Neuronal stem cell (in vitro differentiated cells): ENCODE measurements at regions not wholly inside any gene's neighbourhood (a gene's known extent, or its start where the extent isn't known, plus 50 kb on each side); places are given as distances from the start of the nearest gene placed in this dataset.

Experiments used
- DNase-seq: peaks from one replicate; pipeline ENCODE4 v3.0.0-alpha.2; 2013; ENCODE audit warnings: low spot score
- H2AFZ ChIP-seq: one replicate; pipeline ENCODE4 v1.6.1; 2013; ENCODE audit warnings: mild to moderate bottlenecking, low read length, inconsistent platforms
- H2AK5ac ChIP-seq: 2 replicates; pipeline ENCODE4 v1.6.1; 2013; ENCODE audit warnings: low read depth, mild to moderate bottlenecking, inconsistent platforms, low read length, moderate library complexity, mixed read lengths
- H2BK120ac ChIP-seq: 2 replicates; pipeline ENCODE4 v1.6.1; 2013; ENCODE audit warnings: low read depth, mild to moderate bottlenecking, inconsistent platforms, low read length, moderate library complexity, mixed read lengths
- H2BK12ac ChIP-seq: one replicate; pipeline ENCODE4 v1.6.1; 2013; ENCODE audit warnings: low read length, inconsistent platforms
- H2BK15ac ChIP-seq: 2 replicates; pipeline ENCODE4 v1.6.1; 2013; ENCODE audit warnings: mild to moderate bottlenecking, low read length, inconsistent platforms, mixed read lengths
- H2BK5ac ChIP-seq: one replicate; pipeline ENCODE4 v1.6.1; 2013; ENCODE audit warnings: inconsistent platforms, mild to moderate bottlenecking, low read length, moderate library complexity
- H3K14ac ChIP-seq: one replicate; pipeline ENCODE4 v1.6.1; 2013; ENCODE audit warnings: low read length, inconsistent platforms
- H3K18ac ChIP-seq: 2 replicates; pipeline ENCODE4 v1.6.1; 2013; ENCODE audit warnings: low read length, inconsistent platforms
- H3K23ac ChIP-seq: 2 replicates; pipeline ENCODE4 v1.6.1; 2013; ENCODE audit warnings: low read depth, mild to moderate bottlenecking, mixed read lengths, low read length, inconsistent platforms; ENCODE audit not compliant: poor library complexity
- H3K27ac ChIP-seq: replicated peaks from 3 replicates; pipeline ENCODE4 v1.5.1; 2013; ENCODE audit warnings: low read length, inconsistent platforms
- H3K27me3 ChIP-seq, 3 experiments: 2 replicates each; pipeline ENCODE4 v1.6.1; 2013; ENCODE audit warnings: low read length in 3 of 3, mild to moderate bottlenecking in 2 of 3, inconsistent platforms in 1 of 3, low read depth in 1 of 3, mixed read lengths in 1 of 3, moderate library complexity in 1 of 3; ENCODE audit not compliant: control insufficient read depth in 3 of 3, insufficient read depth in 3 of 3
- H3K36me3 ChIP-seq, 2 donors: replicated peaks in 1 of 2; 2 replicates each; pipeline ENCODE4 v1.6.1; 2013; ENCODE audit warnings: low read length in 2 of 2; ENCODE audit not compliant: control insufficient read depth in 2 of 2, insufficient read depth in 2 of 2
- H3K4ac ChIP-seq: 2 replicates; pipeline ENCODE4 v1.6.1; 2013; ENCODE audit warnings: inconsistent platforms, mild to moderate bottlenecking, low read length, moderate library complexity
- H3K4me1 ChIP-seq, 2 donors: 1 replicate in 1 of 2; 2 replicates in 1 of 2; pipeline ENCODE4 v1.6.1; 2013; ENCODE audit warnings: low read length in 2 of 2, low read depth in 1 of 2; ENCODE audit not compliant: control insufficient read depth in 2 of 2, insufficient read depth in 1 of 2
- H3K4me2 ChIP-seq: one replicate; pipeline ENCODE4 v1.6.1; 2013; ENCODE audit warnings: mild to moderate bottlenecking, low read length, inconsistent platforms; ENCODE audit not compliant: insufficient read depth, poor library complexity, severe bottlenecking
- H3K4me3 ChIP-seq, 2 donors: 2 replicates each; pipeline ENCODE4 v1.5.1; 2013; ENCODE audit warnings: low read length in 2 of 2, mild to moderate bottlenecking in 2 of 2, inconsistent platforms in 1 of 2, moderate library complexity in 1 of 2
- H3K79me1 ChIP-seq: one replicate; pipeline ENCODE4 v1.6.1; 2013; ENCODE audit warnings: low read depth, mild to moderate bottlenecking, inconsistent platforms, low read length, moderate library complexity
- H3K9ac ChIP-seq: one replicate; pipeline ENCODE4 v1.6.1; 2013; ENCODE audit warnings: mild to moderate bottlenecking, low read depth, low read length, inconsistent platforms; ENCODE audit not compliant: poor library complexity
- H3K9me3 ChIP-seq, 2 donors: replicated peaks in 1 of 2; 2 replicates each; pipeline versions ENCODE3 to v1.6.1; 2013; ENCODE audit warnings: low read length in 2 of 2, mild to moderate bottlenecking in 2 of 2, inconsistent platforms in 1 of 2, low read depth in 1 of 2, mixed read lengths in 1 of 2, moderate library complexity in 1 of 2; ENCODE audit not compliant: control insufficient read depth in 2 of 2, insufficient read depth in 1 of 2
- H4K8ac ChIP-seq: one replicate; pipeline ENCODE4 v1.6.1; 2013; ENCODE audit warnings: low read depth, mild to moderate bottlenecking, inconsistent platforms, low read length, moderate library complexity
- H4K91ac ChIP-seq: one replicate; pipeline ENCODE4 v1.6.1; 2013; ENCODE audit warnings: low read length, low read depth, mild to moderate bottlenecking, inconsistent platforms; ENCODE audit not compliant: poor library complexity
- WGBS, 2 donors: extraction: QIAGEN DNeasy Blood & Tissue Kit; methylation state at CpG; one replicate each; pipeline ENCODE4 v1.1.7; 2013; ENCODE audit warnings: missing lambda C conversion rate in 2 of 2, mixed read lengths in 1 of 2; ENCODE audit not compliant: insufficient read length in 2 of 2, insufficient replicate concordance in 1 of 2; ENCODE audit errors: extremely low coverage in 2 of 2; 5-methylcytosine and 5-hydroxymethylcytosine counted together

DNA sequence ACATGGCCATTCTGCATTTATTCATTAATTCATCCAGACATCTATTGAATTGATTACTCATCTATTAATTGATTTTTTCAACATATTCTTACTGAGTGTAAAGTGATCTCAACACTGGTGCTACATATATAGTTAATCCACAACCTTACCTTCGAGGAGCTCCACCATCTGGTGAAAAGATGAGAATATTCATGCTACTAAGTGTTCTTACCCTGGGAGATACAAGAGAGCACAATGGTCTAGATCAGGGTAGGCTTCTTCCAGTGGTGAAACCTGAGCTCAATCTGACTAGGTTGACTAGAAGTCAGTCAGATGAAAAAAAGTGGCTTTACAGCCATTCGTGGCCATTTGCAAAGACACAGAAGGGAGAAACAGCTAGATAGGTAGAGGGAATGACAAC lies 507.4 kb downstream of the ANKRD7 start:
- H3K27me3 ChIP-seq: peaks cover 0 to 1% (median 0%) of the 10 kb centered on the region in 3 experiments
- H3K27ac ChIP-seq: no peak overlapping the region
- H3K4me3 ChIP-seq: no peak overlapping the region
- H3K14ac ChIP-seq: no peak overlapping the region
- no peak for DNase-seq
- H2BK5ac ChIP-seq: no peak overlapping the region
- WGBS, 2 donors: no CpG with 5 or more reads among the region's 2 CpGs
- H2AK5ac ChIP-seq: no peak overlapping the region
- H2BK15ac ChIP-seq: no peak overlapping the region
- no peaks in the 10 kb centered on the region for H3K79me1 ChIP-seq
- no peak overlapping the region for H3K9ac ChIP-seq
- no peak overlapping the region for H2BK12ac ChIP-seq
- no peaks in the 10 kb centered on the region for H3K36me3 ChIP-seq
- no peak overlapping the region for H3K18ac ChIP-seq
- no peak overlapping the region for H4K91ac ChIP-seq
- H3K23ac ChIP-seq: no peak overlapping the region
- no peak overlapping the region for H4K8ac ChIP-seq
- H3K4me2 ChIP-seq: no peak overlapping the region
- no peaks in the 10 kb centered on the region for H3K9me3 ChIP-seq
- no peaks in the 10 kb centered on the region for H3K4me1 ChIP-seq
- H2BK120ac ChIP-seq: no peak overlapping the region
- no peak overlapping the region for H3K4ac ChIP-seq
- H2AFZ ChIP-seq: no peak overlapping the region

DNA sequence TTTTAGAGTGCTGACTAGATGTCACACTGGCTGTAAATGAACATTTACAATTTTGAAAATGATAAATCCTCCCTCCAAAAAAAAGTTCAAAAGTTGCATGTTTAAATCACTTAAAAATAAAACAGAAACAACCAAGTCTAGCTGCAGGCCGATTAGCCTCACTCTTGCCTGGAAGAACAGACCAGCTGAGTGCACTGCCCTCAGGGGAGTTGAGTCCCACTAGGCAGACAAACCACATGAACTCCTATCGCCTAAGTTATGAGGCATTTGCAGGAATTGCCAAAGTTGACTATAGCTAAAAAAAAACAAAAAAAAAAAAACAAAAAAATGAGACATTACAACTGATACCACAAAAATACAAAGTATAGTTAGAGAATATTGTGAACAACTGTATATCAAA lies 510.0 kb downstream of the ANKRD7 start:
- DNase-seq: no peak
- H2BK5ac ChIP-seq: no peak overlapping the region
- no peak overlapping the region for H2BK12ac ChIP-seq
- no peak overlapping the region for H2BK120ac ChIP-seq
- no peaks in the 10 kb centered on the region for H3K4me1 ChIP-seq
- H3K14ac ChIP-seq: no peak overlapping the region
- no peak overlapping the region for H3K23ac ChIP-seq
- H3K4me2 ChIP-seq: no peak overlapping the region
- H3K4ac ChIP-seq: no peak overlapping the region
- H3K18ac ChIP-seq: no peak overlapping the region
- H3K27me3 ChIP-seq: peaks cover 0 to 1% (median 0%) of the 10 kb centered on the region in 3 experiments
- WGBS, 2 donors: no CpG with 5 or more reads among the region's 2 CpGs
- H3K9ac ChIP-seq: no peak overlapping the region
- H3K79me1 ChIP-seq: no peaks in the 10 kb centered on the region
- no peak overlapping the region for H2AK5ac ChIP-seq
- no peak overlapping the region for H3K27ac ChIP-seq
- H3K4me3 ChIP-seq: no peak overlapping the region
- no peak overlapping the region for H4K8ac ChIP-seq
- H3K36me3 ChIP-seq: no peaks in the 10 kb centered on the region
- no peak overlapping the region for H4K91ac ChIP-seq
- H2AFZ ChIP-seq: no peak overlapping the region
- H2BK15ac ChIP-seq: no peak overlapping the region
- no peaks in the 10 kb centered on the region for H3K9me3 ChIP-seq

GRCh38 chr7:118735441-118735840 lies 510.9 kb downstream of the ANKRD7 start:
- H2BK12ac ChIP-seq: no peak overlapping the region
- no peak overlapping the region for H3K9ac ChIP-seq
- no peak for DNase-seq
- no peak overlapping the region for H3K23ac ChIP-seq
- no peaks in the 10 kb centered on the region for H3K79me1 ChIP-seq
- no peak overlapping the region for H4K8ac ChIP-seq
- no peak overlapping the region for H3K14ac ChIP-seq
- H3K36me3 ChIP-seq: no peaks in the 10 kb centered on the region
- no peak overlapping the region for H2BK5ac ChIP-seq
- H3K4me2 ChIP-seq: no peak overlapping the region
- H2AK5ac ChIP-seq: no peak overlapping the region
- H2BK120ac ChIP-seq: no peak overlapping the region
- H3K4me1 ChIP-seq: no peaks in the 10 kb centered on the region
- H3K9me3 ChIP-seq: no peaks in the 10 kb centered on the region
- no peak overlapping the region for H3K4me3 ChIP-seq
- H3K27ac ChIP-seq: no peak overlapping the region
- H2AFZ ChIP-seq: no peak overlapping the region
- no peak overlapping the region for H3K18ac ChIP-seq
- no peak overlapping the region for H4K91ac ChIP-seq
- no peak overlapping the region for H3K4ac ChIP-seq
- peaks cover 0 to 1% (median 0%) of the 10 kb centered on the region in 3 experiments for H3K27me3 ChIP-seq
- no peak overlapping the region for H2BK15ac ChIP-seq

- Histone ChIP-seq H3K23ac (no peak overlapping the region), H2BK5ac (no peak overlapping the region), H3K18ac (no peak overlapping the region), H3K79me1 (no peaks in the 10 kb centered on the region), H2BK15ac (no peak overlapping the region), H3K9me3 (no peaks in the 10 kb centered on the region), H4K91ac (no peak overlapping the region), H3K27ac (no peak overlapping the region), H3K4ac (no peak overlapping the region), H4K8ac (no peak overlapping the region), H2AK5ac (no peak overlapping the region), H3K4me3 (no peak overlapping the region), H3K27me3 (peaks cover 0 to 1% (median 0%) of the 10 kb centered on the region in 3 experiments), H3K4me1 (no peaks in the 10 kb centered on the region), H3K36me3 (no peaks in the 10 kb centered on the region), H2AFZ (no peak overlapping the region), H3K14ac (no peak overlapping the region), H3K9ac (no peak overlapping the region), H2BK120ac (no peak overlapping the region), H2BK12ac (no peak overlapping the region), H3K4me2 (no peak overlapping the region)
- WGBS, 2 donors: no CpG with 5 or more reads among the region's 4 CpGs
- no peak for DNase-seq
Observed at GRCh38 chr7:118737935-118738334, 513.4 kb downstream of the ANKRD7 start.
